ENCODE measurements at regions not wholly inside any gene's neighbourhood (a gene's known extent, or its start where the extent isn't known, plus 50 kb on each side); places are given as distances from the start of the nearest gene placed in this dataset.
"Not testable (repeated sequence)": the region's sequence is repeated elsewhere in the genome, so short reads cannot be mapped to it uniquely, and the experiment has no call there.

GRCh38 chr10:16242446-16242845 lies 194.4 kb upstream of the PTER start:
- DNase-seq, result no peak

- no peak for DNase-seq
These were observed 193.8 kb upstream of the PTER start for GRCh38 chr10:16242859-16243613.

- not testable (repeated sequence) for DNase-seq
These were observed 186.7 kb upstream of the PTER start for GRCh38 chr10:16250136-16250535.

- DNase-seq, result no peak
These were observed 180.5 kb upstream of the PTER start for GRCh38 chr10:16256336-16256735.

- DNase-seq, result no peak
These were observed 178.3 kb upstream of the PTER start for GRCh38 chr10:16258291-16259040.

GRCh38 chr10:16259726-16260125 lies 177.1 kb upstream of the PTER start:
- DNase-seq, result no peak

GRCh38 chr10:16260388-16260787 lies 176.4 kb upstream of the PTER start:
- no peak for DNase-seq

GRCh38 chr10:16271571-16271970 lies 165.2 kb upstream of the PTER start:
- no peak for DNase-seq

- DNase-seq, result peak in 1 of 2 experiments; percentile 21
These were observed 161.9 kb upstream of the PTER start for GRCh38 chr10:16274911-16275310.

- DNase-seq, result no peak
These were observed 156.2 kb upstream of the PTER start for GRCh38 chr10:16280595-16280994.

GRCh38 chr10:16292366-16292765 lies 144.4 kb upstream of the PTER start:
- DNase-seq, result no peak

GRCh38 chr10:16297069-16297468 lies 139.7 kb upstream of the PTER start:
- DNase-seq, result no peak

- no peak for DNase-seq
These were observed 139.2 kb upstream of the PTER start for GRCh38 chr10:16297642-16298041.

- DNase-seq, result no peak
These were observed 132.5 kb upstream of the PTER start for GRCh38 chr10:16304311-16304710.

GRCh38 chr10:16310440-16310839 lies 126.4 kb upstream of the PTER start:
- DNase-seq, result no peak

GRCh38 chr10:16314259-16314658 lies 122.6 kb upstream of the PTER start:
- DNase-seq, result no peak

GRCh38 chr10:16316733-16317390 lies 119.9 kb upstream of the PTER start:
- no peak for DNase-seq

- no peak for DNase-seq
These were observed 95.2 kb upstream of the PTER start for GRCh38 chr10:16341637-16342036.

GRCh38 chr10:16348891-16349290 lies 87.9 kb upstream of the PTER start:
- no peak for DNase-seq

- DNase-seq, result no peak
These were observed 84.7 kb upstream of the PTER start for GRCh38 chr10:16352146-16352545.

GRCh38 chr10:16360001-16360400 lies 76.8 kb upstream of the PTER start:
- DNase-seq, result no peak

- DNase-seq, result no peak
These were observed 76.4 kb upstream of the PTER start for GRCh38 chr10:16360425-16360824.

- no peak for DNase-seq
These were observed 75.7 kb upstream of the PTER start for GRCh38 chr10:16361086-16361485.

GRCh38 chr10:16363741-16364140 lies 73.1 kb upstream of the PTER start:
- DNase-seq, result no peak

All from NCI-H446 (cell line).